Upper lobe of right lung (tissue), 1 donor: ENCODE measurements at regions not wholly inside any gene's neighbourhood (a gene's known extent, or its start where the extent isn't known, plus 50 kb on each side); places are given as distances from the start of the nearest gene placed in this dataset.
"Not testable (repeated sequence)": the region's sequence is repeated elsewhere in the genome, so short reads cannot be mapped to it uniquely, and the experiment has no call there.

Source experiments
- ATAC-seq: fragments of 200-7000 bp; cut with Tn5 transposase; one replicate; pipeline ENCODE4 v1.9.1; 2020; ENCODE audit warnings: mild to moderate bottlenecking, moderate library complexity
- DNase-seq: peaks from one replicate; pipeline ENCODE4 v3.0.0-alpha.2; 2020
- H3K27ac ChIP-seq: fragments of 200-600 bp; one replicate; pipeline ENCODE4 v1.8.0; 2022
- H3K27me3 ChIP-seq: fragments of 200-600 bp; one replicate; pipeline ENCODE4 v1.8.0; 2022; ENCODE audit warnings: mild to moderate bottlenecking
- H3K36me3 ChIP-seq: fragments of 200-600 bp; one replicate; pipeline ENCODE4 v1.8.0; 2022
- H3K4me1 ChIP-seq: fragments of 200-600 bp; one replicate; pipeline ENCODE4 v1.8.0; 2022
- H3K4me3 ChIP-seq: fragments of 200-600 bp; one replicate; pipeline ENCODE4 v1.8.0; 2022; ENCODE audit warnings: mild to moderate bottlenecking
- H3K9me3 ChIP-seq: fragments of 200-600 bp; one replicate; pipeline ENCODE4 v1.8.0; 2022
- intact Hi-C: fragments of 100-400 bp; cut with DNase I; formaldehyde crosslinking; loops from one replicate; pipeline ENCODE4 v1.11.0; 2022
- TF ChIP-seq, protein P1 (sequence below): fragments of 200-600 bp; IDR thresholded peaks from one replicate; pipeline ENCODE4 v1.8.0; 2022; ENCODE audit warnings: antibody characterized with exemption
- donor health status: DM: no; HTN: yes; CAD: no; lungs with severe emphysema.

DNA sequence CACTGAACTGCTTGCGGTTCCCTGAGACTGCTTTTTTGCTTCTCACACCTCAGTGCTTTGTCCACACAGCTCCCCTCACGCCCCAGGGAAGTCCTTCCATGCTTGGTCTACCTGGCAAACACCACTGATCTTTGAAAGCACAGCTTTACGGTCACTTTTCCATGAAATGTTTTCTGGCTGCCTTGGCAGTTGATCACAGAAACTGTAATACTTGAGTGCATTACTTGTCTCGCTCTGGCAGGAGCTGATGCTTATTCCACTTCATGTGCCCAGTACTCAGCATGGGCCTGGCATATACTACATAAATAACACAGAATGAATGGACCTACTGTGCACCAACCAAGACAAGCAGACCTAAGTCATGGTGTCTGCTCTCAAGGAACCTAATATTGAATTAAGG, 121.1 kb downstream of the MEX3B start:
- Histone ChIP-seq H3K9me3 (peaks cover 4% of the 10 kb centered on the region), H3K36me3 (no peaks in the 10 kb centered on the region), H3K27ac (no peak overlapping the region), H3K4me3 (no peak overlapping the region), H3K4me1 (no peaks in the 10 kb centered on the region), H3K27me3 (no peaks in the 10 kb centered on the region)
- DNase-seq (no peak), ATAC-seq (no peak)
- intact Hi-C loops, result no loop called here
- TF ChIP-seq, protein P1, sequence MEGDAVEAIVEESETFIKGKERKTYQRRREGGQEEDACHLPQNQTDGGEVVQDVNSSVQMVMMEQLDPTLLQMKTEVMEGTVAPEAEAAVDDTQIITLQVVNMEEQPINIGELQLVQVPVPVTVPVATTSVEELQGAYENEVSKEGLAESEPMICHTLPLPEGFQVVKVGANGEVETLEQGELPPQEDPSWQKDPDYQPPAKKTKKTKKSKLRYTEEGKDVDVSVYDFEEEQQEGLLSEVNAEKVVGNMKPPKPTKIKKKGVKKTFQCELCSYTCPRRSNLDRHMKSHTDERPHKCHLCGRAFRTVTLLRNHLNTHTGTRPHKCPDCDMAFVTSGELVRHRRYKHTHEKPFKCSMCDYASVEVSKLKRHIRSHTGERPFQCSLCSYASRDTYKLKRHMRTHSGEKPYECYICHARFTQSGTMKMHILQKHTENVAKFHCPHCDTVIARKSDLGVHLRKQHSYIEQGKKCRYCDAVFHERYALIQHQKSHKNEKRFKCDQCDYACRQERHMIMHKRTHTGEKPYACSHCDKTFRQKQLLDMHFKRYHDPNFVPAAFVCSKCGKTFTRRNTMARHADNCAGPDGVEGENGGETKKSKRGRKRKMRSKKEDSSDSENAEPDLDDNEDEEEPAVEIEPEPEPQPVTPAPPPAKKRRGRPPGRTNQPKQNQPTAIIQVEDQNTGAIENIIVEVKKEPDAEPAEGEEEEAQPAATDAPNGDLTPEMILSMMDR, result no peak

DNA sequence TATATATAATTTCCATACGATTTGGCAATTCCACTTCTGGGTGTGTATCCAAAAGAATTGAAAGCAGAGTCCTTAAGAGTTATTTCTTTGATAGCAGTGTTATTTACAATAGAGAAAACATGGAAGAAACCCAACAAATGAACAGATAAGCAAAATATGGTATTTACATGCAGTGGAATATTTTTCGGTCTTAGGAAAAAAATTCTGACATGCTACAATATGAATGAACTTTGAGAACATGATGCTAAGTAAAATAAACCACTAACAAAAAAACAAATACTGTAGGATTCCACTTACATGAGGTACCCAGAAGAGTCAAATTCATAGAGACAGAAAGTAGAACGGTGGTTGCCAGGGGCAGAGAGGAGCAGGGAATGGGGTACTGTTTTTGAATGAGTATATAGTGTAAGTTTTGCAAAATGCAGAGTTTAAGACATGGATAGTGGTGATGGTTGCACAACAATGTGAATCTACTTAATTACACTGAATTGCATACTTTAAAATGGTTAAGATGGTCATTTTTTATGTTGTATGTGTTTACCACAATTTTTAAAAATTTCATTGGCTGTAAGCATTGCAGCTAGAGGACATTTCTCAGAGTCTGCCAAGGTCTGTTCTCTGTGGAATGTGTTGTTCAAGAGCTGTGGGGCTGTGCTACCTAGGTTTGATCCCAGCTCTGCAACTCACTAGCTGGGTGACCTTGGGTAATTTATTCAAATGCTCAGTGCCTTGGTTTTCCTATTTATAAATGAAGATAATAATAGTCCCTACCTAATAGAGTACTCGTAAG, 122.1 kb downstream of the MEX3B start:
- TF ChIP-seq, protein P1, result no peak
- DNase-seq (no peak), ATAC-seq (no peak)
- Histone ChIP-seq H3K9me3 (peaks cover 4% of the 10 kb centered on the region), H3K36me3 (no peaks in the 10 kb centered on the region), H3K4me1 (no peaks in the 10 kb centered on the region), H3K27ac (no peak overlapping the region), H3K4me3 (no peak overlapping the region), H3K27me3 (no peaks in the 10 kb centered on the region)
- intact Hi-C loops, result no loop called here

DNA sequence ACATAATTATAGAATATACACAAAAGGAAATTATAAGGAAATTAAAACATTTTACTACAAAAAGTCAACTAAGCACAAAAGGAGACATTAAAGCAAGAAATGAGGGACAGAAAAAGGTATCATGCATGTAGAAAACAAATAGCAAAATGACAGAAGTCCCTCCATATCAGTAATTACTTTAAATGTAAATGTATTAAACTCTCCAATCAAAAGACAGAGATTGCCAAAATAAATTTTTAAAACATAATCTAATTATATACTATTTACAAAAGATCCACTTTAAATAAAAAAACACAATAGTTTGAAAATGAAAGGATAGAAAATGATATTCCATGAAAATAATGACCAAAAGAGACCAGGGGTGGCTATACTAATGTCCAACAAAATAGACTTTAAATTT, 123.7 kb downstream of the MEX3B start:
- TF ChIP-seq, protein P1, result no peak
- peaks cover 4% of the 10 kb centered on the region for H3K9me3 ChIP-seq
- H3K27me3 ChIP-seq, result no peaks in the 10 kb centered on the region
- intact Hi-C loops, result no loop called here
- no peak for DNase-seq
- no peak overlapping the region for H3K27ac ChIP-seq
- no peaks in the 10 kb centered on the region for H3K36me3 ChIP-seq
- H3K4me1 ChIP-seq, result no peaks in the 10 kb centered on the region
- ATAC-seq, result no peak
- no peak overlapping the region for H3K4me3 ChIP-seq

DNA sequence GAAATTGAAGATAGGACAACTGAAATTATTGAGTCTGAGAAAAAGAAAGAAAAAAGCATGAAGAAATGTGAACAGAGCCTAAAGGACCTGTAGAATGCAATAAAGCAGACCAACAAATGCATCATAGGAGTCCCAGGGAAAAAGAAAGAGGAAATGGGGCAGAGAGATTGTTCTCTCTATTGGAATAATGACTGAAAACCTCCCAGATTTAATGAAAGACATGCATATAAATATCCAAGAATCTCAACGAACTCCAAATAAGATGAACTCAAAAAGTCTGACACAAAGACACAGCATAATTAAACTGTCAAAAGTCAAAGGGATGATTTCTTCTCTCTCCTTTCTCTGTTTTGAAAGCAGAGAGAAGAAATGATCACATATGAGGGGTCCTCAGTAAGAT, 124.7 kb downstream of the MEX3B start:
- H3K27ac ChIP-seq, result no peak overlapping the region
- H3K4me1 ChIP-seq, result no peaks in the 10 kb centered on the region
- intact Hi-C loops, result no loop called here
- no peaks in the 10 kb centered on the region for H3K27me3 ChIP-seq
- ATAC-seq (no peak), DNase-seq (no peak)
- TF ChIP-seq, protein P1, result no peak
- no peak overlapping the region for H3K4me3 ChIP-seq
- H3K36me3 ChIP-seq, result no peaks in the 10 kb centered on the region
- H3K9me3 ChIP-seq, result peaks cover 4% of the 10 kb centered on the region

DNA sequence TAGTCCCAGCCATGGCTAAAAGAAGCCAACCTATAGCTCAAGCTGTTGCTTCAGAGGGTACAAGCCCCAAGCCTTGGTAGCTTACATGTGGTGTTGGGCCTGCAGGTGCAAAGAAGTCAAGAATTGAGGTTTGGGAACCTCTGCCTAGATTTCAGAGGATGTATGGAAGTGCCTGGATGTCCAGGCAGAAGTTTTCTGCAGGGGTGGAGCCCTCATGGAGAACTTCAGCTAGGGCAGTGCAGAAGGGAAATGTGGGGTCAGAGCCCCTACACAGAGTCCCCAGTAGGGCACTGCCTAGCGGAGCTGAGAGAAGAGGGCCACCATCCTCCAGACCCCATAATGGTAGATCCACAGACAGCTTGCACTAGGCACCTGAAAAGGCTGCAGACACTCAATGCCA, 127.1 kb downstream of the MEX3B start:
- ATAC-seq, DNase-seq, H3K9me3 ChIP-seq, H3K36me3 ChIP-seq, H3K27ac ChIP-seq, H3K27me3 ChIP-seq, H3K4me1 ChIP-seq, intact Hi-C loops, H3K4me3 ChIP-seq: not testable (repeated sequence)

DNA sequence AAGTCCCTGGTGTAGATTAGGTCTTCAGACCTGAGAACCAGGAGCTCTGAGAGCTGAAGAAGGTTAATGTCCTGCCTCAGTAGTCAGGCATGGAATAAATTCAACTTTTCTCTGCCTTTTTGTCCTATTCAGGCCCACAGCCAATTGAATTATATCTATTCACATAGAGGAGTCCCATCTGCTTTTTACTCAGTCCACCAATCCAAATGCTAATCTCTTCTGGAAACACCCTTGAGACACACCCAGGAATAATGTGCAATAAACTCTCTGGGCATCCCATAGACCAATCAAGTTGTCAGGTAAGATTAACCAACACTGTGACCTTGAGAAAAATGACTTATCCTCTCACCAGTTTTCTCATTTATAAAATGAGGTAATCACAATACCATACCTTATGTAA, 129.4 kb downstream of the MEX3B start:
- no peak for ATAC-seq
- Histone ChIP-seq H3K27ac (no peak overlapping the region), H3K9me3 (peaks cover 4% of the 10 kb centered on the region), H3K27me3 (no peaks in the 10 kb centered on the region), H3K4me3 (no peak overlapping the region), H3K36me3 (no peaks in the 10 kb centered on the region), H3K4me1 (no peaks in the 10 kb centered on the region)
- TF ChIP-seq, protein P1, result no peak
- intact Hi-C loops, result no loop called here
- DNase-seq, result no peak
